ENCODE measurements at regions not wholly inside any gene's neighbourhood (a gene's known extent, or its start where the extent isn't known, plus 50 kb on each side); places are given as distances from the start of the nearest gene placed in this dataset.
"Not testable (repeated sequence)": the region's sequence is repeated elsewhere in the genome, so short reads cannot be mapped to it uniquely, and the experiment has no call there.

DNA sequence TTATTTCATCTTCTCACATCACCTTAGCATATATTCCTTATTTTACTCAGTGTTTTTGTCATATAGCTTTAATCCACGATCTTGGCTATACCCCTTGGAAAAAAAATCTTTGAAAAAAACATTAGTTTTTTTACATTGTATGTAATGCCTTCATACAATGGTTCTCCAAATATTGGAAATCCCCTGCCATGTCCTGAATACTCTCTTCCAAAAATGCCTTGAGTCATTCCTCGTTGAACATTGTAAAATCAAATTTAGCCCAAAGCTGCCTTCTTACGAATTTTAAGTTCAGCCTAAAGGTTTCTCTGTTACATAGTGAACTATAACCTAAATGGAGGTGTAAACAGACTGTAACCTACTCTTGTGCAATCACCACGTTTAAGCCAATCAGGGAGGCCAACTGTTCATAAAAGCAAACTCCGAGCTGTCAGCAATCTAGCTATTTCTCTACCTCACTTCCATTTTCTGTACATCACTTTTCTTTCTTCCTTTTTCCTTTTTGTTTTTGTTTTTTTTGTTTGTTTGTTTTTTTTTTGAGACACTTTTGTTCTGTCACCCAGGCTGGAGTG, 140.1 kb downstream of the ANXA2 start:
- DNase-seq (ENCODE audit: low read depth in 2 of 2) = no peak

DNA sequence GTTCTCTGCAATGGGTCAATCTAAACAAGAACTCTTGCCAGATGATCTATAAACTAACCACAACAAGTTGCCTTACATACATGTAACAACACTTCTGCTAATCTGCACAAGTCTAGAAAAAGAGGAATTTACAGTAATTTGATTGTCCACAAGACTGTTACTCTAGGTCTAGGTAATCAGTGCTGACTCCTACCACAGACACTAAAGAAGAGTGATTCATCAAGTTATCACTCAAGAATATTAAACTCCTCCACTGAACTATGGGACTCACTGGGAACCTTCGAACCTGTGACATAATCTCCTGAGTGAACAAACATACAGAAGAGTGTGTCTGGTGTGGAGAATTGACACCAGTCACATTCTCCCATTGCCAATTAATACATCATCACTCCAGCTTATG, 138.3 kb downstream of the ANXA2 start:
- no peak for DNase-seq (ENCODE audit: low read depth in 2 of 2)

DNA sequence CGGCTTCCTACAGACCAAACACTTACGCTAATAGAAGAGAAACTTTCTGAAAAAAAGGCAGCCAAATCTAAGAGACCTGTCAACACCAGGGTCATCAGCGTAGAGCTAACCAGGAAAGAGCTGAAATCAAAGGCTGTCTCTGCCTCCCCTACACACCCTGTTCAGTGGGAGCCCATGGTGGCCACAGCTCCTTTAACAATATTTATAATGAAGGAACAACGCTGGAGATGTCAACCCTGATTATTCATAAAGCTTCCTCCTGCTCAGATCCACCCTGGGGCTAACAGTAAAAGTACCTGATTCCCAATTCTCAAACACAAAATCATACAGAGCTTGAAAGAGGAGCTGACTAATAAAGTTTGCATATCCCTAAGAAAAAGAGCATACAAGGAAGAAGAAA, 133.7 kb downstream of the ANXA2 start:
- no peak for DNase-seq (ENCODE audit: low read depth in 2 of 2)

DNA sequence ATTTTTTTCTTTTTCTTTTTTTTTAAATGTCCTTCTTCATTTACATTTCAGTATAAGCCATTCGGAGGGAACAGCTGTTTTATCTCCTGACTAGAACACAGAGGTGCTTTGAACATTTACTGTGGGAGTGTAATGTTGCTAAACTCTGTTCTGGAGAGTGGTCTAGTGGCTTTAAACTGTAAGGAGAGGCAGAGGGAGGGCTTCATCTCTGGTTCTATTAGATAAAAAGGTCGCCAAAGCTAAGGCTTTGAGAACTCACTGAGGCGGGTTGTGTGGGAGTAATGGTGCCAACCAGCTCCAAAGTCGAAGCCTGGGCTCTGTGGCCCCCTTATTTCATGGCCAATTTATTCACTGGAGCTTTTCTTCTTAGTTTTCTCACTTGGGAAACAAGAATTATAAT, 133.2 kb downstream of the ANXA2 start:
- no peak for DNase-seq (ENCODE audit: low read depth in 2 of 2)

DNA sequence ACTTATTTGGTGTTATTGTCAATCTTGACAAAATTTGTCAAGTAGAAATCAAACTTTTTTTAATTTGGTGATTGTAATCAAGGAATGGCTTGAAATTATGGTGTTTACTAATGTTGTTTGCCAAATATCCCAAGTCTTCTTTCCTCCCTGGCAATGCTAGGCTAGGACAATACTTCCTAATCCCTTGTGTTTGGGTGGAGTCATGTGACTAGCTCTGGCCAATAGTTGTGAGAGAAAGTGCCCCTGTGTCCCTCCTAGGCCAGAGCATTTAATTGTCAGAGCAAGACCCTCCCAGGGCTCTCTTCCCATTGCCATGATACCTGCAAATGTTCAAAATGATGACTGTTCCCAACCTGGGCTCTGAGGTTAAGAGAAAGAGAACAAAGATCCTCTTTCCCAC, 132.7 kb downstream of the ANXA2 start:
- no peak for DNase-seq (ENCODE audit: low read depth in 2 of 2)

DNA sequence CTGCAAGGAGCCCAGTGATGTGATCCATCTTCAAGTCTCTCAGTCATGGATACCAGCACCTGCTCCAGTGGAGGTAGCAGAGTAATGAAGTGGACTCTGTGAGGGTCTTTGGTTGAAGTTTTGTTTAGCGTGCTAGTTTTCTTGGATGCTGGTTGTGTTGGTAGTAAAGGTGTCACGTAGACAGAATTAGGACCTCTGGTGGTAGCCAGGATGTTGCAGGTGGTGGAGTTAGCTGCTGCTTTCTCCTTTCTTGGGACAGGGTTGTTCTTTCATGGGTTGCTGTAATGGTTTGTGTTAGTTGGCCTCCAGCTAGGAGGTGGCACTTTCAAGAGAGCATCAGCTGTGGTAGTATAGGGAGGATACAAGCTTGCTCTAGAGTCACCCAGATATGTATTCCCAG, 125.2 kb downstream of the ANXA2 start:
- DNase-seq (ENCODE audit: low read depth in 2 of 2) = no peak

DNA sequence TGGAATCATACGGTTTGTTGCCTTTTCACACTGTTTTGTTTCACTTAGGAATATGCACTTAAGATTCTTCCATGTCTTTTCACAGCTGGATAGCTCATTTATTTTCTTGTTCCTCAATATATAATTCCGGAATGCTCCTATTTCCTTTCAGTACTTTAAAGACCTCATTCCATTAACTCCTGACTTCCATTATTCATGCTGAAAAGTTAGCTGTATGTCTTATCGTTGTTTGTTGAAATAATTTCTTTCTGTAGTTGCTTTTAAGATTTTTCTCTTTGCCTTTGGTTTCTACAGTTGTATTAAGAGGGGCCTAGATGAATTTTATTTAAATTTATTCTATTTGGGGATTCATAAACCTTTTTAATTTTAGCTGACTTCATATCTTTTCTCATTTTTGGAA, 122.2 kb downstream of the ANXA2 start:
- no peak for DNase-seq (ENCODE audit: low read depth in 2 of 2)

DNA sequence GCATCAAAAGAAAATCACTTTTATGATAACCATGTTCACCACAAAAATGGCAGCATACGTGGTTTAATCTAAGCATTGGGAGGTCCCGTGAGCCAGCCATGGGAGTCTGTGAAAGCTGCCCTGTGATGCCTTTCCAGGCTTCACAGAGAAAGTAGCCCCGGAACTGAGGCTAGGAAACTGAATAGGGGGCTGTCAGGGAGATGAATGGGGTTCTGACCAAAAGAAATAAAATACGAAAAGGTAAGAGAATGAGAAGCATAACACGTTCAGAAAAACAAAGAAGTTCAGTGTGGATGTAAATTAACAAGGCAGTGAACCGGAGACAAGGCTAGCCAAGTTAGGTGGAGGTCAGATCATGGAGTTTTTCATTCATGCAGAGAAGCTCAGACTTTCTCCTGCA, 118.9 kb downstream of the ANXA2 start:
- no peak for DNase-seq (ENCODE audit: low read depth in 2 of 2)

DNA sequence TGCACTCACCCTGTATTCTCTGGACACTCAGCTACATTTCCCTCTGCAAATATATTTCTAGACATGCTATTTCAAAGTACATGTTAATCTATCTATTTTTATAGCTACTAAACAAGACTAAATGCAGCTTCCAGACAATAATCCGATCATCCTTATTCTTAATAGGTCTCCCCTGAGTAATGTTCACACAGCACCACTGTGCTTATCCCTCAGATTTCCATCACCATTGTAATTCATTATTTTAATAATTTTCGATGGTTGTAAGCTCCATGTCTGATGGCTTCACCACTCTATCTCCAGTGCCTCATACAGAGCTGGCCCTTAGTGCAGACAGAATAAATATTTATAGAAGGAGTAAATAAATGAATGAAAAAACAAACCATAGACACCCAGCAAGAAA, 117.5 kb downstream of the ANXA2 start:
- no peak for DNase-seq (ENCODE audit: low read depth in 2 of 2)

DNA sequence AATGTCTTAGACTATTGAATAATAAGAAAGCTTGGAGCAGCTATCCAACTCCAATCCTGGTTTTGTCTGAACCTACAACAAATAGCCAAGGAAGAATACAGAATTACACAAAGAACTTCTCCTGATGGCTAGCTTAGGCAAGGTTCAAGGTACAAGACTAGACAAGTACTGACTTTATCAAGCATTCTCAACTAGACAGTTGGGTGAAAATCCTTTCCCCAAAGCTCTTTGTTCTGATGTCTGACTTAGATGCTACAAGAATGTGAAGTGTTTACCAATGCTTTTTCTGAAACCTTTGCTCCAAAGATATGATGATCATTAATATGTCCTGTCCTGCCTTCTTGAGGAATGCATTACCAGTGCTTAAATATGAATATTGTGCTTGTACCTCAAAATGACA, 113.8 kb downstream of the ANXA2 start:
- no peak for DNase-seq (ENCODE audit: low read depth in 2 of 2)

DNA sequence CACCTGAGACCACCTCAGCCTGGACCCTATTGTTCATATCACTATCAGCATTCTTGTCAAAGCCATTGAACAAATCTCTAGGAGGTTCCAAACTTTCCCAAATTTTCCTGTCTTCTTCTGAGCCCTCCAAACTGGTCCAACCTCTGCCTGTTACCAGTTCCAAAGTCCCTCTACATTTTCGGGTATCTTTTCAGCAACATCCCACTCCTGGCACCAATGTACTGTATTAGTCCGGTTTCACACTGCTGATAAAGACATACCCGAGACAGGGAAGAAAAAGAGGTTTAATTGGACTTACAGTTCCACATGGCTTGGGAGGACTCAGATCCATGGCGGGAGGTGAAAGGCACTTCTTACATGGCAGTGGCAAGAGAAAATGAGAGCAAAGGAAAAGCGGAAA, 101.9 kb downstream of the ANXA2 start:
- not testable (repeated sequence) for DNase-seq (ENCODE audit: low read depth in 2 of 2)

DNA sequence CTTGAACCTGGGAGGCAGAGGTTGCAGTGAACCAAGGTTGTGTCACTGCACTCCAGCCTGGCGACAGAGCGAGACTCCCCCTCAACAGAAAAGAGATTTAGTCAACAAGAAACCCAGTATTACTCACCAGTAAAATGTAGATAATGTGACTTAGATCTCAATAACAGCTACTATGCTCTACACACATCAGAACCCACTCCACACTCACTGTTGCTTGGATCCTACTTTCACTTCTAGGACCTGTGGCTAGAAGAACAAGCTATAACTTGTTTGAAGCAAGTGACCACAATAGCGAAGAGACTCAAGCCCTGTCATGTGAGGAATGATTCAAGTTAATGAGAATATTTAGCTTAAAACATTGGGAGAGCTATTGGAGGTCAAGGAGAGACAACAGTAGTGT, 100.7 kb downstream of the ANXA2 start:
- DNase-seq (ENCODE audit: low read depth in 2 of 2) = no peak
